ENCODE measurements at regions not wholly inside any gene's neighbourhood (a gene's known extent, or its start where the extent isn't known, plus 50 kb on each side); places are given as distances from the start of the nearest gene placed in this dataset.

- TF ChIP-seq CTCF (IDR thresholded peaks at IDR 0.05) (no peak), POLR2A (IDR thresholded peaks at IDR 0.05) (no peak)
These were observed 284.4 kb downstream of the PRR16 start for GRCh38 chr5:120748474-120748873.

Measured in lower leg skin (tissue), 3 donors.